Right atrium auricular region (tissue), 2 donors: ENCODE measurements at regions not wholly inside any gene's neighbourhood (a gene's known extent, or its start where the extent isn't known, plus 50 kb on each side); places are given as distances from the start of the nearest gene placed in this dataset.

Experiments
- DNase-seq: peaks from one replicate; pipeline ENCODE4 v3.0.0-alpha.2; 2019; ENCODE audit warnings: low spot score
- H3K27ac ChIP-seq, 2 donors: fragments of 200-600 bp; sonication (generic); 1 replicate in 1 of 2; 2 replicates in 1 of 2; pipeline ENCODE4 v1.5.1; 2016 to 2019
- H3K27me3 ChIP-seq, 2 donors: fragments of 200-600 bp; sonication (generic); one replicate each; pipeline versions ENCODE4 v1.5.1 to v1.6.0; 2017 to 2019
- H3K36me3 ChIP-seq: fragments of 200-600 bp; sonication (generic); one replicate; pipeline ENCODE4 v1.5.1; 2016
- H3K4me1 ChIP-seq, 2 donors: fragments of 200-600 bp; sonication (generic); one replicate each; pipeline versions ENCODE4 v1.5.1 to v1.6.0; 2017 to 2019
- H3K4me3 ChIP-seq, 2 donors: fragments of 200-600 bp; sonication (generic); 1 replicate in 1 of 2; 2 replicates in 1 of 2; pipeline ENCODE4 v1.5.1; 2017 to 2019; ENCODE audit warnings: mild to moderate bottlenecking in 1 of 2, moderate library complexity in 1 of 2
- H3K9me3 ChIP-seq, 2 donors: fragments of 200-600 bp; sonication (generic); one replicate each; pipeline ENCODE4 v1.5.1; 2019
- CTCF ChIP-seq, 2 donors: fragments of 200-600 bp; sonication (generic); IDR thresholded peaks; one replicate each; pipeline ENCODE4 v1.5.1; 2019; ENCODE audit warnings: antibody characterized with exemption in 2 of 2

- TF ChIP-seq CTCF (IDR thresholded peaks at IDR 0.05): no peak
- no peak overlapping the region for H3K27ac ChIP-seq
These were observed 50.4 kb upstream of the CACUL1 start for GRCh38 chr10:118805146-118805545.

GRCh38 chr10:118807512-118808305, 52.9 kb upstream of the CACUL1 start:
- H3K9me3 ChIP-seq: no peaks in the 10 kb centered on the region
- H3K27me3 ChIP-seq: no peaks in the 10 kb centered on the region
- DNase-seq: no peak
- no peak for TF ChIP-seq CTCF (IDR thresholded peaks at IDR 0.05)
- no peak overlapping the region for H3K4me3 ChIP-seq
- no peak overlapping the region for H3K27ac ChIP-seq
- no peaks in the 10 kb centered on the region for H3K36me3 ChIP-seq
- no peaks in the 10 kb centered on the region for H3K4me1 ChIP-seq

More at GRCh38 chr10:118805146-118805545, 50.4 kb upstream of the CACUL1 start:
- H3K4me3 ChIP-seq: no peak overlapping the region
- no peaks in the 10 kb centered on the region for H3K27me3 ChIP-seq
- no peaks in the 10 kb centered on the region for H3K36me3 ChIP-seq
- no peak for DNase-seq
- no peaks in the 10 kb centered on the region for H3K9me3 ChIP-seq
- no peaks in the 10 kb centered on the region for H3K4me1 ChIP-seq

- Histone ChIP-seq H3K27me3 (no peaks in the 10 kb centered on the region), H3K4me1 (no peaks in the 10 kb centered on the region), H3K36me3 (no peaks in the 10 kb centered on the region), H3K27ac (no peak overlapping the region), H3K9me3 (no peaks in the 10 kb centered on the region), H3K4me3 (no peak overlapping the region)
- no peak for DNase-seq
- TF ChIP-seq CTCF (IDR thresholded peaks at IDR 0.05): no peak
These were observed 54.0 kb upstream of the CACUL1 start for GRCh38 chr10:118808601-118809356.

- Histone ChIP-seq H3K36me3 (no peaks in the 10 kb centered on the region), H3K27ac (no peak overlapping the region), H3K4me1 (no peaks in the 10 kb centered on the region), H3K4me3 (no peak overlapping the region), H3K27me3 (no peaks in the 10 kb centered on the region), H3K9me3 (no peaks in the 10 kb centered on the region)
- DNase-seq: no peak
- TF ChIP-seq CTCF (IDR thresholded peaks at IDR 0.05): no peak
These were observed 54.8 kb upstream of the CACUL1 start for GRCh38 chr10:118809357-118810220.

GRCh38 chr10:118810796-118811505, 56.2 kb upstream of the CACUL1 start:
- DNase-seq: no peak
- H3K27me3 ChIP-seq: no peaks in the 10 kb centered on the region
- no peaks in the 10 kb centered on the region for H3K36me3 ChIP-seq
- H3K27ac ChIP-seq: no peak overlapping the region
- H3K4me1 ChIP-seq: no peaks in the 10 kb centered on the region
- TF ChIP-seq CTCF (IDR thresholded peaks at IDR 0.05): no peak
- no peaks in the 10 kb centered on the region for H3K9me3 ChIP-seq
- H3K4me3 ChIP-seq: no peak overlapping the region
